ENCODE measurements at regions not wholly inside any gene's neighbourhood (a gene's known extent, or its start where the extent isn't known, plus 50 kb on each side); places are given as distances from the start of the nearest gene placed in this dataset.

DNA sequence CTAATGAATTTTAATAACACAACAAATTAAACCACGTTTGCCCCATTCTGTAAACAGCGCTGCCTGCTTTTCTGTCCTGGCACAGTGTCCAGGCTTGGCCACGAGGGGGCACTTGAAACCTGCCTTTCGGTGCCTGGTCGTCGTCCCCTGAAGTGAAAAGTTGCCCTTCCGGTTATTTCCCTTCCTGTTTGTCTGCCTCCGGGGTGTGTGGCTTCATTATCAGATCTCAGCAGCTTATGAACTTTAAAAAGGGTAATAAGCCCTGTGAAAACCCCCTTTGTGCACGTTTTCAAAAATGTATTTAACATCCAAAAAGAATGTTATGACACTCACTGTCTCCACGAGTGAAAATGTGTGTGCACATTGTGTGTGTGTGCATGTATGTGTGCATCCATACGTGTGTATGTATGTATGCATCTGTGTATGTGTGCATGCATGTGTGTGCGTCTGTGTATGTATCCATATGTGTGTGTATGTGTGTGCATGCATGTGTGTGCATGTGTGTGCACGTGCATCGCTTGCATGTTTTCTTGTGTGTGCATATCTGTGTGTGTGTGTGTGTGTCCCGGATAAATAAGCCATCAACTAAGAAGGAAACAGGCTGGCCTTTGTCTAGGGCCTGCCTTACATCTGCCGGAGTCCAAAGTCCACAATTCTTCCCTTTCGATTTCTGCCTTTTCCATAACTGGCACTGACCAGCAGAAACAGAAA, 358.4 kb downstream of the THBS2 start:
- peak; percentile 64 for DNase-seq (ENCODE audit: extremely low spot score, insufficient read length, low read depth)
- FAIRE-seq, result peak; percentile 87

DNA sequence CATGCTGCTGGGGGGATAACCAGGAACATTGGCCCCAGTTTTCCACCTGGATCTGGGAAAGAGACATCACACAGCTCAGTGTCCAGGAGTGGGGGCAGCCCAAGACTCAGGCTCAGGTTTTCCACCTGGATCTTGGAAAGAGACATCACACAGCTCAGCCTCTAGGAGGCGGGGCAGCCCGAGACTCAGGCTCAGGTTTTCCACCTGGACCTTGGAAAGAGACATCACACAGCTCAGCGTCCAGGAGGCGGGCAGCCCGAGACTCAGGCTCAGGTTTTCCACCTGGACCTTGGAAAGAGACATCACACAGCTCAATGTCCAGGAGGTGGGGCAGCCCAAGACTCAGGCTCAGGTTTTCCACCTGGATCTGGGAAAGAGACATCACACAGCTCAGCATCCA, 361.6 kb downstream of the THBS2 start:
- FAIRE-seq (no peak), DNase-seq (ENCODE audit: extremely low spot score, insufficient read length, low read depth) (no peak)

DNA sequence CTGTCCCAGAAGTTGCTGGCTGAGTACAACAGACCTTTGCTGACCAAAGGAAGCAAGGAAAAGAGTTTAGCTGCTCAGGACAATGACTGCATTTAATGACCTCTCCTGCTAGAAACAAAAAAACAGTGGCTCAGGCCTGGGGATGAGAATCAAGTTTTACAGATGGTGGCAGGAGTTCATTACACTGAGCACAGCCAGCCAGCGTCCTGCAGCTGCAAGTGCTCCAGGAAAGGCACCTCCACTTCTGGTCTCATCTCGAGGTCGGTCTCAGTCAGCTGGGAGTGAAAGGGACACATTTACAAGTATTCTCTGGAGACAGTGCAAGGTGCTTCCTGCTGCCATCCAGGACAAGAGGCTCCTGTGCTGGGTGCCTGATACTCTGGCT, 362.7 kb downstream of the THBS2 start:
- FAIRE-seq (no peak), DNase-seq (ENCODE audit: extremely low spot score, insufficient read length, low read depth) (no peak)

DNA sequence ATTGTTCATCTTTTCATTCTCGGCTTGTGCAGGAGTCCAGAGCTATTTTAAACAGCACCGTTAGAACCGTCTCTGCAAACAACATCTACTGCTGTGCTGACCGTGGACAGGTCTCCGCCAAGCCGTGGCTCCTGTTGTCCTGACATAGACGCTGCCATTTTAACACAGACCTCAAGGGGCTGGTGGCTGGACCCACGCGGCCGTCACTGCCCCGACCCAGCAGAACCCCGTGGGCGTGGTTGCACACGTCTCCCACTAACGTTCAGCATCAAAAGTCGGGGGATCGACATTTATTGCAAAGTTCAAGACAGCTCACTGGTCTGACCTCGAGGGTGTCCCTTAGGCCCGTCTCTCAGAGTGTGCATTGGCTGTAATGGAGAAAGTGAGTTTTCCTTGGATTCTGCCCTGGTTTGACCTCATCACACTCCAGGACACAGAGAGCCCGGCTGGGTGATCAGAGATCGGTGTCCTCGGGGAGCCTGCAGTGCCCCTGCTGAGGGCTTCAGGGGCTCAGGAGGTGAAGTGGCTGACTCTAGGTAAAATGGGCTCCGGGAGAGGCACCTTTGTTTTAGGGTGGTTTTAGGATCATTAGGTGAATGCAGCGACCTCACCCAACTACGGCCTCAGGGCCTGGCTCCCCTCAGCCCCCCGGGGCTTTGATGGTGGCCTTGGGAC, 363.2 kb downstream of the THBS2 start:
- no peak for FAIRE-seq

DNA sequence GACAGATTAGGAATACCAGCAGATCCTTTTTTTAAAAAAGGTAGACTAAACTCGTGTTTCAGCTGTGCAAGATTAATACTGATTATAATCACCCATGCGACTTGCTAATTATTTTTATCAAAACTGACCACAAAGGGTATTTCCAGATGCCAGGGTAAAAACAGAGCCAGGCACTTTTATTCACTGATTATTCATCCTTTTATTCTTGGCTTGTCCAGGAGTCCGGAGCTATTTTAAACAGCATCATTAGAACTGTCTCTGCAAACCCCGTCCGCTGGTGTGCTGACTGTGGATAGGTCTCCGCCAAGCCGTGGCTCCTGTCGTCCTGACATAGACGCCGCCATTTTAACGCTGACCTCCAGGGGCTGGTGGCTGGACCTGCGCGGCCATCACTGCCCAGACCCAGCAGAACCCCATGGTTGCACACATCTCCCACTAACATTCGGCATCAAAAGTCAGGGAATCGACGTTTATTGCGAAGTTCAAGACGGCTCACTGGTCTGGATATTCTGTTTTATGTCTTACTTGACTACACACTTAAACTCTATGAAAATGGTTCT, 364.8 kb downstream of the THBS2 start:
- FAIRE-seq, result no peak
- no peak for DNase-seq (ENCODE audit: extremely low spot score, insufficient read length, low read depth)

More for the DNA sequence above, 363.2 kb downstream of the THBS2 start:
- no peak for DNase-seq (ENCODE audit: extremely low spot score, insufficient read length, low read depth)

DNA sequence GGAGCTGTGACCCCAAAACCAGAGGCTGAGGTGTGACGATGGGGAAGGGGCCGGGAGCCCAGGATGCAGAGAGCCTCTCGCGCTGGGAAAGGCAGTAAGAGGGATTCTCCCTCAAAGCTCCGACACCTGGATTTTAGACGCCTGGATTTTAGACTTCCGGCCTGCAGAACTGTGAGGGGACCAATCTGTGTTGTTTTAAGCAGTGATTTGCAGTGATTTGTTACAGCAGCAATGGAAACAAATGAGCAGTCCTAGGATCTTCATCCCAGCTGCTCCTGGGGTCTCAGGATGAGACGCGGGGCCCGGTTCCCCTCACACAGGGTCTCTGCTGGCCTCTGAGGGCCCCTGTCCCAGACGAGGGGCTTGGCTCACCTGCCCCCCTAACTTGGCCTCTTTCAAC, 365.5 kb downstream of the THBS2 start:
- no peak for FAIRE-seq
- DNase-seq (ENCODE audit: extremely low spot score, insufficient read length, low read depth), result no peak

DNA sequence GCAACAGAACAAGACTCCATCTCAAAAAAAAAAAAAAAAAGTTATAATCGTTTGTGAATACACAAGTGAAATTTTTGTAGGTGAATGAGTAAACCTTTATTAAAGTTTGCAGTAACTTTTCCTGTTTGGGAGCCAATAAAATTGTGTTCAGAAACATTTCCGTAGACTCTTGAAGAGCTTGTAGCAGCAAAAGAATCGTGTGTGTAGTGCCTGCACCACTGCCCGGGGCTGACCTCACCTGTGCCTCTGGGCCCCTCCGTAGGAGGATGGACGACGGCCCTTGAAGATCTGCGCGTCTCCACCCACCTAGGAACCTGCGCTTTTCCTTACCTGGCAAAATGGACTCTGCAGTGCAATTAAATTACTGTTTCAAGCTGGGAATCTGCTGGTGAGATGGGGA, 366.0 kb downstream of the THBS2 start:
- FAIRE-seq, result no peak
- no peak for DNase-seq (ENCODE audit: extremely low spot score, insufficient read length, low read depth)

DNA sequence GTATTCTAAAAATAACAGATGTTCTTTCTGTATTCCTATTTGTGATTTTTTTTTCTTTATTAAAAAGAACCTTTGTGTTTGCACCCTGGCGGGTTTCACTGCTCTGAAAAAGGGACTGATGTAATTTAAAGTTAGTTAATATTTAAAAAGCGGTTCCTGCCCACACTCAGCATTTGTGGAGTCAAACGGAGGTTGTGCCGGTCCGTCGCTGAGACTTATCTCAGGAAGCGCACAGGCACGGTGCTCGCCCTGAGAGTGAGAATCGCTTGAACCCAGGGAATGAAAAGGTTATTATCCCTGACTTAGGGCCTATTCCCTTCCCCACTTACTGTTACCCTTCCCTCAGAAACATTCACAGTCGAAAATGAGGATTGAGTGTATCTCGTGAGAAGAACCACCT, 366.7 kb downstream of the THBS2 start:
- FAIRE-seq (no peak), DNase-seq (ENCODE audit: extremely low spot score, insufficient read length, low read depth) (no peak)

DNA sequence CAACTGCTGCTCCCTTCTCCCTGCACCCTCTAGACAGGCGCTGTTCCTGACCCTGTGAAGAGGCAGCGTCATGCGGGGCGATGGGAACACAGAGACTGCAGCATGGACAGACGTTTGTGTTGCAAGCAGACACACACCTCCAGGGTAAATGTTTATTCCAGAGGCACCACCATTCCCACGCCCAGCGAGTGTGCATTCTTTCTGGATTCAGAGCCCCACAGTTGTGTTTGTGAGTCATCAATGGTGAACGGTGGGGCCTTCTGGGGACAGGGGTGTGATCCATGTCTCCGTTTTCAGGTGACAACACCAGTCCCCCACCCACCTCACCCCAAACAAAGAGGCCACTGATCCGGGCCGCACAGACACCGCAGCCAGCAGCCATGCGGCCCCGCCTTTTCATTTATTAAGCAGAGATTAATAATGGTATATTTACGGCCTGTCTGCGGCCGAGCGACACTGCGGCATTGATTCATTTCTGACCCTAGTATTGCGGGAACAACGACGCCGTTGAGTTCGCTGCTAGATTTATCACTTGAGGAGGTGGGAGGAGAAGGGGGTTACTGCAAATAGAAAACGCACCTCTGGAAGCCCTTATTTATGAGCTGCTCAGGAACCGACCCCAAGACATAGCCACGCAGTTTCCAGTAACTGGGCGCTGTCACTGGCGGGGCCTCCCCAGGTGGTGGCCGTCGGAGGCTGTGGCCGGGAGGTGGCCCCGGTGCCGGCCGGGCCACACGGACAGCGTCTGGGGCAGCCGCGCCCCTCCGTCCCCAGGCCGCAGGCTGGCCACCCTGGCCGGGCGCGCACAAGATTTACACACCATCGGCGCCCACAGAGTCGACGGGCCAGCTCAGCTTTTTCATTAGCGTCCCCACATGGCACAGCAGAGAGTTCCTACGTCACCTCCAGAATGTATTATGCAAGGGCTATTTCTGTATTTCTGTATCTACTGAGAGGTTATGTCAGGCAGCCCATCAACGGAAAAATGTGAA, 367.6 kb downstream of the THBS2 start:
- DNase-seq (ENCODE audit: extremely low spot score, insufficient read length, low read depth) (no peak), FAIRE-seq (no peak)

DNA sequence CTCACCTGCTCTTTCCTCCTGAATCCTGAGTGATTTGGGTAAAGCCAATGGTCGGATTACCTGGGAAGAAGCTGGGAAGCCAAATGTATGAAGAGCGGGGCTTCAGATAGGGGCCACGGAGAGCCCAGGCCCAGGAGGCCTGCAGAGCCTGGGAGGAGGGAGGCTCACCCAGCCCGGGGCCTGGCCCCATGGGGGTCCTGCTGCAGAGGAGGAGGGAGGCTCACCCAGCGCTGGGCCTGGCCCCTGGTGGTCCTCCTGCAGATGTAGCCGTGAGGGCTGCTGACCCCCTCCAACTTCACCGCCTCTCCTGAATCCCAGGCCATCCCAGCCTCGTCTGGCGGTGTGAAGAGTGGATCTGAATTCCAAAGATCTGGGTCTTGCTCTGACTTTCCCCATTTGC, 368.4 kb downstream of the THBS2 start:
- DNase-seq (ENCODE audit: extremely low spot score, insufficient read length, low read depth) (no peak), FAIRE-seq (no peak)

DNA sequence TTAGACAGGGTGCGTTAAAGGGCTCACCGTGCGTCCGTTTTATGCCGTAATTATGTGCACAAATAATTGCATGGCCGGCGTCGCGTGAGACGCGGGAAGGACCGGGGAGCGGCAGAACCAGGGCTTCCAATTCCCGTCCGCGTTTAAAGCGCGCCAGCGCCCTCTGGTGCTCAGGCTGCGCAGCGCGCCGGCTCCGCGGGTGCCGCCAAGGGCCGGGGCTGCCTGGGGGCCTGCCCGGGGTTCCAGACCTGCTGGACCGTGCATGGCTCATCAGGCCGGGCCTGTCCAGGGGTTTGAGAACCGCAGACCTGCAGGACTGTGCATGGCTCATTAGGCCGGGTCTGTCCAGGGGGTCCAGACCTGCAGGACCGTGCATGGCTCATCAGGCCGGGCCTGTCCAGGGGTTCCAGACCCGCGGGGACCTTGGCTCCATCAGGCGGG, 369.0 kb downstream of the THBS2 start:
- DNase-seq (ENCODE audit: extremely low spot score, insufficient read length, low read depth) (peak; percentile 64), FAIRE-seq (peak; percentile 55)

DNA sequence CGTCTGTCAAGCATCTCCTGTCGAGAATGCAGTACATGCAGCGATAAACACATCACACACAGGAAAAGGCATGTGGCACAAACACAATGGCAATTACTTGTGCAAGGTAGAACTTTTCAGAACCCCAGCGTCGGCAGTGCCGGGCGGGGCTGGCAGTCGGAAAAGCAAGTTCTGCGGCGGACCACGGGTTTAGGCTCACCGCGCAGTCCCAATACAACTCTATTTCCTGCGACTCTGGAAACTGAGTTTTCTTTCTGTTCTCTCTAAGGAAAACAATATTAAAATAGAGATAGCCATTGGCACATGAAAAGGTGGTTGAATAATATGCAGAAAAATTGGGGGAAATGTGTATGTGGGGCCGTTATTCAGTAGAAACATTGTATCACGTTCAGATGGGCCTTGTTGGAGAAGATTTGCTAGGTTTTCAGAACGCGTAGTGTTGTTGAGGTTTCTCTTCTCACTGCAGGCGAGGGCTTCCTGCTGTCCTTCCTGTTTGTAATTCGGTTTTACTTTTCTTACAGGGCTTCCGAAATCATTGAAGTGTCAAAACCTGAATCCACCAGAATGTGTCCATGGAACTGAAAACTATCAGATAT, 369.5 kb downstream of the THBS2 start:
- DNase-seq (ENCODE audit: extremely low spot score, insufficient read length, low read depth) (no peak), FAIRE-seq (no peak)

DNA sequence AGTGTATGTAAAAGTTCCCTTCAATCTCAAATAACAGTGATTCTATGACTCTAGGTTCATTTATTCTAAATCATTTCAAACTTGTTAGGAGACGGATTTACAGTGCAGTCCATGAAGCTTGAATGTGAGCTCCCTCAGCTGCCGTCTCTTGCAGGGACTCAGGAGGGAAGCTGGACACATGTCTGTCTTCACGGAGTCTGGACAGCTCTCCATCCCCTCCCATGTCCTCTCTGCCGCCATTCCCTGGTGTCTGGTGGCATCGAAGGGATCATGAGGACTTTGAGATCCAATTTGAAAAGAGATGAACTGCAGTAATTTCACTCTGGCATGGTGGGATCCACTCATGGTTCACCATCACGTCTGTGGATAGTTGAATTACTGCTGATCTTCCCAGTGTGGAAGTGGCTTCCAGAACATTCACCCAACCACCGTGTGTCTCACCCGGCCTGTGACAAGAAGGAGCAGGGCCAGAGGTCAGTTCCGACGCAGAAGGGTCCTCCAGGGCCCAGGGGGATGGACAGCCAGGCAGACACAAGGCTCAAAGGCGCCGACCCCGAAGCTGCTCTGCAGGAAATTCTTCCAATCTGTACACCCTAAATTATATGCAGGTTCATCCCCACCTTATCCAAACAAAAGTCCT, 370.1 kb downstream of the THBS2 start:
- FAIRE-seq, result no peak
- DNase-seq (ENCODE audit: extremely low spot score, insufficient read length, low read depth), result no peak

DNA sequence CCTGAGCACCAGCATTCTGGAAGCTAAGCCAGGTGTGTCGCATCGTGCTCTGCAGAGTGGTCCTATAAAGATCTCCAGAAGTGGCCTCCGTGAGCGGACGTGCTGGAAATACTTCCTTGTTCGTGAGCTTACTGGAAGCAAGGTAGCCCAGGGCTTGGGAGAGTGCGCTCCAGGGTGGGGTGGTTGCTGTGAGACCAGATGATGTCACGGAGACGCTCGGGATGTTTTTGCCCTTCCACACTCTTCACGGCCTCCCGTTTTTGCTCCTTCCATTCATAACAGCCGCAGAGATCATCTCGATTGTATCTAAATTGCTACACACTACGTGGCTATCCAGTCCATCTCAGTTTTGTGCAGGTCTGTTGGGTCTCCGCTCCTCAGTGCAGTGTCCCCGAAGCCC, 373.4 kb downstream of the THBS2 start:
- DNase-seq (ENCODE audit: extremely low spot score, insufficient read length, low read depth) (no peak), FAIRE-seq (no peak)

DNA sequence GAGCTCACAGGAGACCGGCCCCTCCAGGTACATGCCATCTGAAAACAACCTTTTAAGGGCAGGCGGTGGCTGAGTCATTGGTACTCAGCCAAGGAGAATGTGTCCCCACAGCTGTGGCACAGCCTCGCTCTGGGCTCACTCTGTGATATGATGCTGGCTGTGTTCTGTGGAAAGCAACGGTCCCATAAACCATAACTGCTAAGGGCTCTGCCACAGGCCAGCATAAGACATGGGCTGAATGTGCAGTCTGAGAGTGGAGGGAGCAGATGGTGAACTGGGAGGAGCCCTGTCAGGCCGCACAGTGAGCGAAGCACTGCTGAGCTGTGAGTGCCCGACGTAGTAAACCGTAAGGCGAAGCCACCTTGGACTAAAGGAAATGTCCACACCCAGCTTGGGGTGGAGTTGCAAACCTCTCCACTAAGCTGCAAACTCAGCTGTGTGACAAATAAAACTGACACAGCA, 375.8 kb downstream of the THBS2 start:
- FAIRE-seq, result no peak

DNA sequence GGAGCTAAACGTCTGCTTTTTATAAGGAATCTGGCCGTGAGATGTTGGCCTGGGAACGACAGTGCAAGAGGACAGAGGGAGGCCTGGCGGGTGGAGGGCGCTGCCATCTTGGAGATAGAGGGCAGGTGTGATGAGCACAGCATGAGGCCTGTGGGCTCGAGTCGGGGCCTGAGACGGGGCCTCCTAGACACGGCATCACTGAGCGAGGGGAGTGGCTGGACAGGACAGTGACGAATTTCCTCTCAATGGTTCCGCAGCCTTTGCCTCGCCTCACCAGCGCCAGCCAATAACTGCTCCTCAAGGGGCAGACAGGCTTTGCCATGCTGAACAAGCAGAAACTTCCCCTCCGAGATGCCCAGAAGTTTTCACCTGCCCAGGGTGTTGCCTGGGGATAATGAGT, 376.7 kb downstream of the THBS2 start:
- DNase-seq (ENCODE audit: extremely low spot score, insufficient read length, low read depth) (no peak), FAIRE-seq (no peak)

More for the DNA sequence above, 375.8 kb downstream of the THBS2 start:
- DNase-seq (ENCODE audit: extremely low spot score, insufficient read length, low read depth), result no peak

DNA sequence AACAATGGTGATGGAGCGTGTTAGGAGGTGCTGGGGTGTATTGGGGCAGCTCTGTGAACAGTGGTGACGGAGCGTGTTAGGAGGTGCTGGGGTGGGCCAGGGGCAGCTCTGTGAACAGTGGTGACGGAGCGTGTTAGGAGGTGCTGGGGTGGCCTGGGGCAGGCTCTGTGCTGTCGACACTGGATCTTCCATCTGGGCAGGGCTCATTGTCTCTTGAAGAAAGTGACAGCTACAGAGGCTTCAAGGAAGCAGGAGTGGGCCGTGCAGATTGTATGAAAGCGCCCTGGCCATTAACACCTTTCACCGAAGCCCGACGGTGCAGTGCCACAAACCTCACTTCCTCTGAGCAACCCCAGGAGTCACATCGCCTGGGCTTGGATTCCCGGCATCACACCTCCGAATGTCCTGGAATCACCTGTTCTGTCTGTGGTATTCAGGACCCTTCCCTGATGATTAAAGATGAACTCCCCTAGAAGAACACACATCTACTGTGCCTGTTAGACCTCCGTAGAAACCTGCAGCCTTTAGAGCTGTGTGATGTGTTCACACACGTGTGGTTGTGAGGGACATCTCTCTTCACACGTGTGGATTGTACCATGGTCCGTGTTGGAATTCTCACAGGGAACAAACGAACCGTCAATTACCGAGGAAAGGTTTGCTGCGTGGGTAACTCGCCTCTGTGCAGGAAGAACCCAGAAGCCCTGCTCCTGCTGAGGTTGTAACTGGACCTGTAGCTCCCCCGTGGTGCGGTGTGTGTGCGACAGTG, 377.7 kb downstream of the THBS2 start:
- FAIRE-seq, result no peak
- no peak for DNase-seq (ENCODE audit: extremely low spot score, insufficient read length, low read depth)

DNA sequence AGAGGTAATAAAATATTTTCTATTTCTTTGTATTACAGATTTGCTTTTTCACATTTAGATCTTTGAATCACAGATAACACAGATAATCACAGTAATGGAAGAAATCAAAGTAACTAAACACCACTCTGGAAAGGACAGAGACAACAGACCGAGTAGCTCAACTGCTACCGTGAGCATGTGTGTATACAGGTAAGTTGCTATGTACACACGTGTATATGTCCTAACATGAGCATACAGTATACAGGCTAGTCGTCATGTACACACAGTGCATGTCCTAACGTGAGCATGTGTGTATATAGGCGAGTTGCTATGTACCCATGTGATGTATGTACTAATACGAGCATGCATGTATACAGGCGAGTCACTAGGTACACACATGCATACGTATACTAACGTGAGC, 379.0 kb downstream of the THBS2 start:
- no peak for FAIRE-seq
- DNase-seq (ENCODE audit: extremely low spot score, insufficient read length, low read depth), result no peak
